ENCODE measurements at regions not wholly inside any gene's neighbourhood (a gene's known extent, or its start where the extent isn't known, plus 50 kb on each side); places are given as distances from the start of the nearest gene placed in this dataset.
"Not testable (repeated sequence)": the region's sequence is repeated elsewhere in the genome, so short reads cannot be mapped to it uniquely, and the experiment has no call there.

DNA sequence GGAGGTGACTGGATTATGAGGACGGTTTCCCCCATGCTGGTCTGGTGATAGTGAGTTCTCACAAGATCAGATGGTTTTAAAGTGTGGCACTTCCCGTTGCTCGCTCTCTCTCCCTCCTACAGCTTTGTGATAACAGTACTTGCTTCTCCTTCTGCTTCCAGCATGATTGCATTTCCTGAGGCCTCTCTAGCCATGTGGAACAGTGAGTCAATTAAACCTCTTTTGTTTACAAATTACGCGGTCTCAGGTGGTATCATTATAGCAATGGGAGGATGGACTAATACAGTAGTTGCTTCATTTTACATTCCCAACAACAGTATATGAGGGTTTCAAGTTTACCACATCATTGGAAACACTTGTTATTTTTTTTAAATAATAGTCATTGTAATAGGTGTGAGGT, 937.3 kb upstream of the ARRDC3 start:
- no peak for DNase-seq

DNA sequence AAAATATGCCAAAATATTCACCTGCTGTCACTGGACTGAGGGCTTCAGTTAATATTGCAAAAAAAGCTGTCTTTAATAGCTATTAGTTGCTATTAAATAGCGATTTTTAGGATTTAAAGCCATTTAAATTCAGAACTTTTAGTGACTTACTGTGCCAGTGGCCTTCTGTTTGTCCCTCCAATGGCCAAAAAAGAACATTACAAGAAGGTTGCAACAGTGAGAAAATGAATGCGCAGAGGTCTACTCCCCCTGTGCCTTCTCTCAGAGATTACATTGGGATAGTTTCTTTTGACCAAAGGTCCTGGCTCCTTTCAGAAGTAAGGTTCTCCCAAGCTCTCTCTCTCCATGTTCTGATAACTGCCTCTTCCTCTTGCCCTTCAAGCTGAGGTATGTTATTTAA, 930.3 kb upstream of the ARRDC3 start:
- no peak for DNase-seq

DNA sequence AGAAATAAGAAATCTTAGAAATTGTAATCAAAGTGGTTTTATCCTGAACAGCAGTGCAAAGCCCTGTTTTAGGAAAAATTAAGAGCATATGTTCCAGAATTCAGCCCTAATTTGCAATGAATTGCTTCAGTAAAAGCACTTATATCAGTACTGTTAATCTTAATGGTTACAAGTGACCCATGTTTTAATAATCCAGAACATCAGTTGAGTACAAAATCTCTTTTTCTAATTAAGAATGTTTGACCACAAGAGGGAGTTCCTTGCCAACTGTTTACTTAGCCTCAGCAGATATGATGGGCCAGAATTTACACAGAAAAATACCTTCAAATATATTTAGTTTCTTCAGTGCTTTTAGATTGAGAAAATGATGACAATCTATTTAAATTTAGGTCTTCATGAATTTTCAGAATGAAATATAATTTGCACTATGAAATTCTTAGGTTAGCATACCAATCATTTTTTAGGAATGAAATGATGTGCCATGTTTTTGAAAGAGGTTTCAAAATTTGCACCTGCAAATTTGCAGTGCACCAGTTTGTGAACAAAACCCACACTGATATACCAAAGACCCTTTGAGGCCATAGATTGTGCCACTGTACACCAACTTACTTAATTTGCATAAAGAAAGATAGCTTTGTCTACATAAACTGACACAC, 926.3 kb upstream of the ARRDC3 start:
- peak; percentile 23 for DNase-seq

DNA sequence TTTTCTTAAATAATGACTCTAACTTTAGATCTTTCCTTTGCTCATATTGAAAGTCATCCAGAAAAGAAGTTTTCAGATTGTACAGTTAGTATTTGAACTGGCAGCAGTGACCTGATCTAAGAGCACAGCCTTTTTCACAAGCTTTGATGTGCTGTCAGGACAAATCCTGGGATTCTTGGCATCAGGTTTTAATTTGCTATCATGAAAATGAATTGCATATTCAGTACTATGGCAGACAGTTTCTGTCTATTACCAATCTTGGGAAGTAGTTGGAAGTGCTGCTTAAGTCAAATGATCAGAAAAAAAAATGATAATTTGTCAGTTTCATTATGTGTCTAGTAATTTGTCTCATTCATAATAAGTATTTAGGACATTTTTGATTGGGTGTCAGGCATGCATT, 925.6 kb upstream of the ARRDC3 start:
- DNase-seq: no peak

DNA sequence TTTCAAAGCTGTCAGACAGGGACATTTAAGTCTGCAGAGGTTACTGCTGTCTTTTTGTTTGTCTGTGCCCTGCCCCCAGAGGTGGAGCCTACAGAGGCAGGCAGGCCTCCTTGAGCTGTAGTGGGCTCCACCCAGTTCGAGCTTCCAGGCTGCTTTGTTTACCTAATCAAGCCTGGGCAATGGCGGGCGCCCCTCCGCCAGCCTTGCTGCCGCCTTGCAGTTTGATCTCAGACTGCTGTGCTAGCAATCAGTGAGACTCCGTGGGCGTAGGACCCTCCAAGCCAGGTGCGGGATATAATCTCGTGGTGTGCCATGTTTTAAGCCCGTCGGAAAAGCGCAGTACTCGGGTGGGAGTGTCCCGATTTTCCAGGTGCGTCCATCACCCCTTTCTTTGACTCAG, 919.2 kb upstream of the ARRDC3 start:
- not testable (repeated sequence) for DNase-seq

DNA sequence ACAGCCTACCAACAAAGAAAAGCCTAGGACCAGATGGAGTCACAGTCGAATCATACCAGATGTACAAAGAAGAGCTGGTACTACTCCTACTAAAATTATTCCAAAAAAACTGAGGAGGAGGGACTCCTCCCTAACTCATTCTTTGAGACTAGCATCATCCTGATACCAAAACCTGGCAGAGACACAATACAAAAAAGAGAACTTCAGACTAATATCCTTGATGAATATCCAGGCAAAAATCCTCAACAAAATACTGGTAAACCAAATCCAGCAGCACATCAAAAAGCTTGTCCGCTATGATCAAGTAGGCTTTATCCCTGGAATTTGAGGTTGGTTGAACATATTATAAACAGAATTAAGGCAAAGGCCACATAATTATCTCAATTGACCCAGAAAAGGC, 900.4 kb upstream of the ARRDC3 start:
- DNase-seq: no peak

DNA sequence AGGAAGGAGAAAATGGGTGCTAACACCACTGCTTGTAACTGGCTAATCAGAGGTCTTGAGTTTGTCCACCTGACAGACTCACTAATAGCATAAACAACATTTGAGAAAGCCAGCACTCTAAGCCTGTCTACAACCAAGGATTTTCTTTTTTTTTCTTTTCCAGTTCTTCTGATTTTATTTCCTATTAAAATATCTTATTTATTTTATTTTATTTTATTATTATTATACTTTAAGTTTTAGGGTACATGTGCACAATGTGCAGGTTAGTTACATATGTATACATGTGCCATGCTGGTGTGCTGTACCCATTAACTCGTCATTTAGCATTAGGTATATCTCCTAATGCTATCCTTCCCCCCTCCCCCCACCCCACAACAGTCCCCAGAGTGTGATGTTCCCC, 888.6 kb upstream of the ARRDC3 start:
- DNase-seq: not testable (repeated sequence)

DNA sequence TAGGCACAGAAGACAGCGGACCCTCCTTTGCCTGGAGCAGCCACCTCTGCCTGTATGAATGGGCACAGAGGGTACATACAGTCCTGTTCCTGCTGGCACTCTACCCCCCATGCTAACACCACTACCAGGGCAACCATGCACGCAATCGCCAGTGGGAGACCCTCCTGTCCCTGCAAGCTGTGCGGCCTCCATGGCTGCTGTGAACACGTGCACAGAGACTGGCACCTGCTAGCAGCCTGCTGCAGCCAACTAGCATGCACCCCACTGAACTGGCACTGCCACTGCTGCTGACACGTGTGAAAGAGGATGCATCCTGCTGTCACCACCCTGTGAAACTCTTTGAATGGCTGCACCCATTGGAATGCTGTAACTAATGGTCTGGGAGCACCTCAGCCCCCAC, 885.2 kb upstream of the ARRDC3 start:
- no peak for DNase-seq

DNA sequence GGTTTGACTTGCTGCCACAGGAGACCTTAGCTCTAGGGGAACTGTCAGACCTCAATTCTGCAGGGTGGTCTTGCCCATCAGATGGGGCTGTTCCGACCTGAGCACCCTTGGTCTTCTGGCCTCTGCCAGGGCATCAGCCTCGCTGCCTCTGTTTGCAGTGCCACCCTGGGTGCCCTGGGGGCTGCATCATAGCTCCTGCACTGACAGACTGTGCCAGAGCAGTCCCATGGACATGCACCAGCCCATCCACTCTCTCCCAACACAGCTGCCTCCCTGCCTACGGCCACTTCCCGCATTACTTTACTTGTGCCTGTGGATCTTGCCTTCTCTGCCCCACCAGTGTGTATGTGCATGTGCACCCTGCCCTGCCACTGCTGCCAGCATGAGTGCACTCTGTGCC, 884.7 kb upstream of the ARRDC3 start:
- no peak for DNase-seq

DNA sequence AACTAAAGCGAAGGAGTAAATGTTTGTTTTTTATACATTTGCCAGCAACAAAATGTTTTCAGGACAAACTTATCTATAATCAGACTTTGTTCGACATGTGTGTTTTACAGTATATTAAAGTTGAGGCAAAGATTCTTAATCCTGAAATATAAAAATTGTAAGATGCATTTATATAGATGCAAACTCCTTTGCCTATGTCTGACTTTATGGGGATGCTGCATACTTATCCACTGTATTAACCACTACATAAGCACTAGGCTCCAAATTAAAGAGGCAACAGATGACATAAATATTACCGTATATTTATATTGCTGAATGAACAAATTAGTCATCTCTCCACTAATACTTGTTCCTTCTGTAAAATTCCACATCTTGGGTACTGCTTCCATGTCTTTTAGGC, 882.7 kb upstream of the ARRDC3 start:
- DNase-seq: no peak

DNA sequence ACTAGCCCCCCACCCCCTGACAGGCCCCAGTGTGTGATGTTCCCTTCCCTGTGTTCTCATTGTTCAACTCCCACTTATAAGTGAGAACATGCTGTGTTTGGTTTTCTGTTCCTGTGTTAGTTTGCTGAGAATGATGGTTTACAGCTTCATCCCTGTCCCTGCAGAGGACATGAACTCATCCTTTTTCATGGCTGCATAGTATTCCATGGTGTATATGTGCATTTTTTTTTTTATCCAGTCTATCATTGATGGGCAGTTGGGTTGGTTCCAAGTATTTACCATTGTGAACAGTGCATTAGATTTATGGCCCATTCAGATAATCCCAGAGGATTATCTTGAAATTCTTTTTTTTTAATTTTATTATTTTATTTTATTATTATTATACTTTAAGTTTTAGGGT, 872.5 kb upstream of the ARRDC3 start:
- not testable (repeated sequence) for DNase-seq

DNA sequence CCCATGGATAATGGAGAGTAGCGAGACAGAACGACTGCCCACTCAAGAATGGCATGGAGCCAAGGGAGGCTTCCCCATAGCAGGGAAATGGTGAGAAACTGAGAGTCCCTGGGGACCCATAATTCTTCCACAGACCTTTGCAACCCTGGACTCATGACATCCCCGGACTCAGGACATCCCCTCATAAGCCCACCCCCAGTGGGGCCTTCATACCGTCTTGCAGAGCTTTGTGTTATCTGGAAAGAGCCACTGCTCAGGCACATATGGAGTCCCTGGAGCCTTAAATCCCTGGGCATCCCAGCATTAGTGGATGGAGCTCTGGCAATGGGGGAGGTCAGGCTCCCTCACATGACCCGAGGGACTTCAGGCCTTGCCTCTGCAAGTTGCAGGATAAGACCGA, 865.4 kb upstream of the ARRDC3 start:
- DNase-seq: no peak

DNA sequence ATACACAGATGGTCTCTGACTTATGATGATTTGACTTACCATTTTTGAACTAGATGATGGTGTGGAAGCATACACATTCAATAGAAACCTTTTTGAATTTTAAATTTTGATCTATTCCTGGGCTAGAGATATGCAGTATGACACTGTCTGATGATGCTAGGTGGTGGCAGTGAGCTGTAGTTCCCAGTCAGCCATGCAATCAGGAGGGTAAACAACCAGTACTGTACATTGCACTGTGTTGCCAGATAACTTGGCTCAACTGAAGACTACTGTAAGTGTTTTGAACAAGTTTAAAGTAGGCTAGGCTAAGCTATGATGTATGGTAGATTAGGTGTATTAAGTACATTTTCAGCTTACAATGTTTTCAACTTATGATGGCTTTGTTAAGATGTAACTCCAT, 859.1 kb upstream of the ARRDC3 start:
- no peak for DNase-seq

DNA sequence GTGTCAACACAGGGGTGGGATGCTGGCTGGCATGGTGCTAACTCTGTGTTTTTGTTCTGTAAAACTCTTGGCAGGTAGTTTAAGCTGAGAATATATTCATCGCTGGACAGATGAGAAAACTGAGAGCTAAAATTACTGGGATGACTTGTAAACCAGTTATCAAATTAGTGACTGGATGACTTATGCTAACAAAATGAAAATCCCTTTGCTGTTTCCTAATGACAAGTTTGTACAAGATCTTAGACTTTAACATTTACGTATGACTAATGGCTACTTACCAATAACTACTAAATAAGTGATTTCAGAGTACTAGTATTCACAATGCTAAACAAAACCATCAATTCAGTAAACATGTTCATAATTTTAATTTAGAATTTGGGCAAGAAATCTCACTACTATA, 854.8 kb upstream of the ARRDC3 start:
- no peak for DNase-seq

DNA sequence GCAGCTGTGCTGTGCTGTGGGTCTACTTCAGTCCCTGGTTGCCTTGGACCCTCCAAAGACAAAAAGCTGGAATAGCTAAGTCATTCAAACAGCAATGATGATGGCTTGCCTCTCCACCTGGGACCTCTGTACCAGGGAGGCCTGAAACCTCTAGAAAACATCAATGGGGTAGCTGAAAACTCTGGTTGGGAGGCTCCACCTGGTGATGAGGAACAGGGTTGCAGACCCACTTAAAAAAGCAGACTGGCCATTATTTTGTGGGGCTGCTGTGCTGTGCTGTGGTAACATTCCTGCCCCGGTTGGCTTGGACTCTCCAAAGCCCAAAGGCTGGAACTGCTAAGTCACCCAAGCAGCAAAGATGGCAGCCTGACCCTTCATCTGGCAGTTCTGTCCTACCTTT, 839.3 kb upstream of the ARRDC3 start:
- DNase-seq: no peak

DNA sequence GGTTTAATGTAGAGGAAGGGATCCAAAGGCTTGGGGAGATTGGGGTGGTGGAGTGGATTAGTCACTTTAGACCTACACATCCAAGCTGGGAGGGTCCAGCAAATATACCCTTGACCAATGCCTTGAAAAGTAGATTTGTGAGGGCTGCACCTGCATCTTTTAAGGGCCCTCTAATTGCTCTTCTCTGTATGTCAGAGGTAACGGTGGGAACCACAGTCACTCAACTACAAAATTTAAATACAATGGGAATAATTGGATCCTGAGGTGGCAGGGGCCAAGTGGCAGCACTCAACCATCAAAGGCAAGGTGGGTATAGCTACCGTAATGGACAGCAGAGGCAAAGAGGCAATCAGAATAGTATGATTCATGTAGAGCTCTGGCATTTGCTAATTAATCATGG, 833.7 kb upstream of the ARRDC3 start:
- DNase-seq: not testable (repeated sequence)

DNA sequence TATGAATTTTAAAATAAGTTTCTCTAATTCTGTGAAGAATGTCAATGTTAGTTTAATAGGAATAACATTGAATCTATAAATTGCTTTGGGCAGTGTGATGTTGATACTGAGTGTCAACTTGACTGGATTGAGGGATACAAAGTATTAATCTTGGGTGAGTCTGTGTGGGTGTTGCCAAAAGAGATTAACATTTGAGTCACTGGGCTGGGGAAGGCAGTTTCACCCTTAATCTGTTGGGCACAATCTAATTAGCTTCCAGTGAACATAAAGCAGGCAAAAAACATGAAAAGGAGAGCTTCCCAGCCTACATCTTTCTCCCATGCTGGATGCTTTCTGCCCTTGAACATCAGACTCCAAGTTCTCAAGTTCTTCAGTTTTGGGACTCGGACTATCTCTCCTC, 832.0 kb upstream of the ARRDC3 start:
- no peak for DNase-seq

DNA sequence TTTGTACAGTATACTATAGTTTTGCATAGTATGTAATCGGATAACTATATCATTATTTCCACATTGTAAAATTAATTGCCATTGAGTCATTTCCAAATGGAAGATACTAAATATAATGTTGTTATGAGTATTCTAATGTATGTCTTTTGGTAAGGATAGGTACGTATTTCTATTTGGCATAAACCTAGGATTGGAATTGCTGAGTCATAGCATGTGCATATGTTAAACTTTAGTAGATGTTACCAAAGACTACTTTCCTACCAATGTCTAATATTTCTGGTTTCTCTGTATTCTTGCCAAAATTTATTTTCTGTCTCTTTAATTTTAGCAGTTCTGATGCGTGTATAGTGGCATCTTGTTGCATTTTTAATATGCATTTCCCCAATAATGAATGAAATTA, 825.1 kb upstream of the ARRDC3 start:
- no peak for DNase-seq

DNA sequence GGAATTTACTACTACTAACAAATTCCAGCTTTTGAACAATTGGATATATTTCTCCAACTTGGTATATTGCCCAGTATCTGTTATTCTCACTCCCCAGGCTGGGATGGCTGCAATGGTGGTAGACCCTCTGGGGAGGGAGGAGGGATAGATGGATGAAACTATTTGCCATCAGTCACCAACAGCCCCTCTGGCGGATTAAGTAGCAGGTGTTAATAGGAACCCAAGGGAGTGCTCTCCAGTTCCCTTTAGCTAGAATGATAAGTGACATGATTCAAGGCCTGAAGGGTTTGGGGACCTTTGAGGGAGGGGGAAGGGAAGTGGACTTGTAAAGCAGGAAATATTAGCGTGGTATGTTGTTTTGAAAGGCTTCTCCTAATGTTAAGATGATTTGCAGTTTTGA, 824.0 kb upstream of the ARRDC3 start:
- peak; percentile 10 for DNase-seq

DNA sequence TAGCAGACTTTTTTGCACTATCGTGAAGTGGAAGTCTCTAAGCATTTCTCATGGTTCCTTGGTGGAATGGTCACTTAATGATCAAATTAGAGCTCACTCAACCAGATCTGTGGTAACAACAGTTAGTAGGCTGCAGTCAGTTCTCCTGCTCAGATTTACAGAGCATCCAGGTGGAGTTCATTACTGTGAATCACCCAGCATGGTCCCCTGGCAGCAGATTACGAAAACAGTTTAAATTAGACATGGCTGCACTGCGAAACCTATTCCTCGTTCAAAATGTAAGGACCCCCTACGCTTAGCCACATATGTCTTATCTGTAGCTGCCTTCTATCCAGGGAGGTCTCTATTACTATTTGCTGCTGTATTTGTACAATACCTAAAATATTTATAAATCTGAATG, 823.6 kb upstream of the ARRDC3 start:
- DNase-seq: peak; percentile 6

DNA sequence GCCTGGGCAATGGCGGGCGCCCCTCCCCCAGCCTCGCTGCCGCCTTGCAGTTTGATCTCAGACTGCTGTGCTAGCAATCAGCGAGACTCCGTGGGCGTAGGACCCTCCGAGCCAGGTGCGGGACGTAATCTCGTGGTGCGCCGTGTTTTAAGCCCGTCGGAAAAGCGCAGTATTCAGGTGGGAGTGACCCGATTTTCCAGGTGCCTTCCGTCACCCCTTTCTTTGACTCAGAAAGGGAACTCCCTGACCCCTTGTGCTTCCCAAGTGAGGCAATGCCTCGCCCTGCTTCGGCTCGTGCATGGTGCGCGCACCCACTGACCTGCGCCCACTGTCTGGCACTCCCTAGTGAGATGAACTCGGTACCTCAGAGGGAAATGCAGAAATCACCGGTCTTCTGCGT, 815.9 kb upstream of the ARRDC3 start:
- DNase-seq: not testable (repeated sequence)

DNA sequence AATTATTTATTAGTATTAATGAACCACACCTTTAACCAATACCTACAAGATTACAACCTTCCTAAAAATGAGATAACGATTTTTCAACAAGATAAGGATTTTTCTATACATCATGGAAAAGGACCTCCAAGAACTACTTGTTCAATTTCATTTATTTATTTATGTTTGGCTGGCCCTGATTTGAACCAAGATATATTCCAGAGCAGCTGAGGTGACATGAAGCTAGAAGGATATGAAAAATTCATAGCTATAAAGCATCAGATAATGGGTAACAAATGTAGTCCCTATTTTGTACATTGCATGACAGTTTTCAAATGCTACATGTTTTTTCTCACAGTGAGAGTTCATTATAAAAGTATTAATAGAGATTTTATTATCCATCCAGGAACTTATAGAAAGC, 798.5 kb upstream of the ARRDC3 start:
- peak; percentile 7 for DNase-seq

DNA sequence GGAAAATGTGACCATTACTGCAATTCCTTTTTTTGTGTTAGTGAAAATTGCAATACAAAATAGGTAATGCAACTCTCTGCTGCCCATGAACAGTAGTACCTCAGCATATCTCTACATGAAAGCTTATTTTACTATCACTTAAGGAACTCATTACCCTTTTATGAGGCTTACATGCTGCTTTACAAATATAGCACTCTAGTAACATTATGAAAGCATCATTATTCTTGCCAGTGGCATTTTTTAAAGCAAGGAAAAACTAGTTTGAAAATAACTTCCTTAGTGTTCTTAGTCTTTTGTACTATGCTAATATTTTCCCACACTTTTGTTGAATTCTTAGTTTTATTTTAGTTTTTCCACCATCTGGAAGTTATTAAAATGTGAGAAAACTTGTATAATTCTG, 797.3 kb upstream of the ARRDC3 start:
- no peak for DNase-seq

DNA sequence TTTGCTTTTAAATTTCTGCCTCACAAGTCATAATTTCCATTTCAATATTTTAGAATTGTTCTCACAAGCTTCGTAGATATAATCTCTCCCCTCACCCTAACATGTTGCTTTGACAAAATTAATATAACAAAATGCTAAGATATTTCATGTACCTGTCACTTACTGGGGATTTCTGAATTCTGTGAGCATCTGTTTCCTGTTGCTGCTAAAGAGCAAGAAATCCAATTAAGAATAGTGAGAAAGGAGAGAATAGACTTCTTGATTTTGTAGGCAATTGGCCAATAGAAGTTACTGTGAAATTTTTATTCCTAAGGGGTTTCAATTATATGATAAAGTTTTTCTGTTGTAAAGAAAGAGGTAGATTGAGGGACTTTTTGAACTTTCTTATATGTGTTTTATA, 796.5 kb upstream of the ARRDC3 start:
- no peak for DNase-seq
